Pancreas (tissue), 10 donors: ENCODE measurements at regions not wholly inside any gene's neighbourhood (a gene's known extent, or its start where the extent isn't known, plus 50 kb on each side); places are given as distances from the start of the nearest gene placed in this dataset.

Source experiments
- ATAC-seq, 4 donors: fragments of 200-7000 bp; cut with Tn5 transposase; one replicate each; pipeline versions ENCODE4 v1.8.0 to v1.9.1; 2020; ENCODE audit warnings: mild to moderate bottlenecking in 4 of 4, moderate library complexity in 4 of 4
- DNase-seq, 6 donors: peaks; one replicate each; pipeline ENCODE4 v3.0.0-alpha.2; 2020
- FAIRE-seq: peaks from 2 replicates; lab custom pipeline; 2012; peaks lifted over from hg19 to GRCh38; lab: Jason Lieb, UNC
- H3K27ac ChIP-seq, 4 donors: fragments of 200-600 bp; sonication (generic); 1 replicate in 3 of 4; 2 replicates in 1 of 4; pipeline versions ENCODE4 v1.5.0 to v1.8.0; 2020
- H3K27me3 ChIP-seq, 4 donors: fragments of 200-600 bp; one replicate each; pipeline ENCODE4 v1.8.0; 2021
- H3K36me3 ChIP-seq, 3 donors: fragments of 200-600 bp; sonication (generic) in 1 of 3; one replicate each; pipeline versions ENCODE4 v1.5.0 to v1.8.0; 2020 to 2021
- H3K4me1 ChIP-seq, 3 donors: fragments of 200-600 bp; one replicate each; pipeline ENCODE4 v1.8.0; 2021
- H3K4me3 ChIP-seq, 4 donors: fragments of 200-600 bp; sonication (generic) in 2 of 4; one replicate each; pipeline versions ENCODE4 v1.5.0 to v1.8.0; 2020 to 2021
- H3K9me3 ChIP-seq, 4 donors: fragments of 200-600 bp; one replicate each; pipeline ENCODE4 v1.8.0; 2021
- CTCF ChIP-seq, 4 donors: fragments of 200-600 bp; sonication (generic) in 3 of 4; IDR thresholded peaks; one replicate each; pipeline versions ENCODE4 v1.5.0 to v1.8.0; 2021; ENCODE audit warnings: antibody characterized with exemption in 4 of 4
- WGBS, 2 donors: extraction: QIAGEN DNeasy Blood & Tissue Kit; methylation state at CpG; one replicate each; pipeline ENCODE4 v1.1.7; 2013; 5-methylcytosine and 5-hydroxymethylcytosine counted together
- intact Hi-C, 3 donors: fragments of 100-400 bp; cut with DNase I; formaldehyde crosslinking; loops; one replicate each; pipeline versions ENCODE4 v1.11.1 to v1.14.2; 2022
- donor health status: healthy with polysubstance abuse.
- donor health status: DM: no; HTN: no; CAD: no; lungs with moderate emphysema.
- donor health status: DM: no; HTN: no; CAD: no.
- donor health status: control.
- donor health status: control.
- donor health status: Bipolar disorder and iron deficiency.
- donor health status: DM: yes; HTN: yes; CAD: no.
- donor health status: DM: no; HTN: no; CAD: no.
- donor health status: DM: no; HTN: no; CAD: no.
- donor health status: DM: yes; HTN: yes; CAD: no.

- DNase-seq (no peak), ATAC-seq (no peak), FAIRE-seq (no peak)
- intact Hi-C loops: no loop called here
- Histone ChIP-seq H3K36me3 (no peaks in the 10 kb centered on the region), H3K27me3 (no peaks in the 10 kb centered on the region), H3K4me3 (no peak overlapping the region), H3K4me1 (no peaks in the 10 kb centered on the region), H3K9me3 (no peaks in the 10 kb centered on the region), H3K27ac (no peak overlapping the region)
- TF ChIP-seq CTCF (IDR thresholded peaks at IDR 0.05): no peak
- 24 to 40% methylated on average over 2 of the region's 2 CpGs for WGBS, 2 donors
Measured at GRCh38 chr5:121706686-121707085, 145.0 kb upstream of the FTMT start.

GRCh38 chr5:121707178-121707577, 144.5 kb upstream of the FTMT start:
- Histone ChIP-seq H3K4me1 (no peaks in the 10 kb centered on the region), H3K4me3 (no peak overlapping the region), H3K9me3 (no peaks in the 10 kb centered on the region), H3K36me3 (no peaks in the 10 kb centered on the region), H3K27me3 (no peaks in the 10 kb centered on the region), H3K27ac (no peak overlapping the region)
- DNase-seq (no peak), ATAC-seq (no peak), FAIRE-seq (no peak)
- 58 to 67% methylated on average over 1 of the region's 1 CpG for WGBS, 2 donors
- intact Hi-C loops: no loop called here
- no peak for TF ChIP-seq CTCF (IDR thresholded peaks at IDR 0.05)

GRCh38 chr5:121711416-121711815, 140.3 kb upstream of the FTMT start:
- Histone ChIP-seq H3K27me3 (no peaks in the 10 kb centered on the region), H3K4me1 (no peaks in the 10 kb centered on the region), H3K36me3 (no peaks in the 10 kb centered on the region), H3K27ac (no peak overlapping the region), H3K9me3 (no peaks in the 10 kb centered on the region), H3K4me3 (no peak overlapping the region)
- no peak for ATAC-seq
- no peak for FAIRE-seq
- no peak for TF ChIP-seq CTCF (IDR thresholded peaks at IDR 0.05)
- intact Hi-C loops: no loop called here
- no peak for DNase-seq

- Histone ChIP-seq H3K4me1 (no peaks in the 10 kb centered on the region), H3K9me3 (no peaks in the 10 kb centered on the region), H3K4me3 (no peak overlapping the region), H3K27me3 (no peaks in the 10 kb centered on the region), H3K36me3 (no peaks in the 10 kb centered on the region), H3K27ac (no peak overlapping the region)
- intact Hi-C loops: no loop called here
- WGBS, 2 donors: 38 to 44% methylated on average over 2 of the region's 2 CpGs
- ATAC-seq (no peak), FAIRE-seq (no peak), DNase-seq (no peak)
- TF ChIP-seq CTCF (IDR thresholded peaks at IDR 0.05): no peak
Measured at GRCh38 chr5:121719255-121719654, 132.4 kb upstream of the FTMT start.

- WGBS, 2 donors: 12 to 19% methylated on average over 1 of the region's 1 CpG
- H3K36me3 ChIP-seq: no peaks in the 10 kb centered on the region
Measured at GRCh38 chr5:121725450-121725849, 126.2 kb upstream of the FTMT start.

More at GRCh38 chr5:121725450-121725849, 126.2 kb upstream of the FTMT start:
- H3K4me3 ChIP-seq: no peak overlapping the region
- DNase-seq: no peak
- H3K4me1 ChIP-seq: no peaks in the 10 kb centered on the region
- no peaks in the 10 kb centered on the region for H3K9me3 ChIP-seq
- no peak for FAIRE-seq
- no peak for ATAC-seq
- no peaks in the 10 kb centered on the region for H3K27me3 ChIP-seq
- no peak overlapping the region for H3K27ac ChIP-seq
- TF ChIP-seq CTCF (IDR thresholded peaks at IDR 0.05): no peak
- intact Hi-C loops: no loop called here
